Endothelial cell (in vitro differentiated cells): ENCODE measurements at regions not wholly inside any gene's neighbourhood (a gene's known extent, or its start where the extent isn't known, plus 50 kb on each side); places are given as distances from the start of the nearest gene placed in this dataset.

Experiments used
- DNase-seq: peaks from one replicate; pipeline ENCODE4 v3.0.0; 2021; ENCODE audit warnings: low spot score
- H3K27ac Mint-ChIP-seq: one replicate; pipeline ENCODE4 v1.8.0; 2021; ENCODE audit warnings: mixed read lengths, inconsistent platforms; ENCODE audit not compliant: unreplicated experiment
- H3K27me3 Mint-ChIP-seq: one replicate; pipeline ENCODE4 v1.8.0; 2021; ENCODE audit warnings: mild to moderate bottlenecking, moderate library complexity, mixed read lengths, inconsistent platforms; ENCODE audit not compliant: unreplicated experiment
- H3K36me3 Mint-ChIP-seq: one replicate; pipeline ENCODE4 v1.8.0; 2021; ENCODE audit warnings: mild to moderate bottlenecking, low read depth, mixed read lengths, inconsistent platforms; ENCODE audit not compliant: unreplicated experiment
- H3K4me1 Mint-ChIP-seq: one replicate; pipeline ENCODE4 v1.8.0; 2021; ENCODE audit warnings: mild to moderate bottlenecking, mixed read lengths, inconsistent platforms; ENCODE audit not compliant: unreplicated experiment
- H3K4me3 Mint-ChIP-seq: one replicate; pipeline ENCODE4 v1.8.0; 2021; ENCODE audit warnings: mild to moderate bottlenecking, mixed read lengths, inconsistent platforms; ENCODE audit not compliant: unreplicated experiment
- H3K9me3 Mint-ChIP-seq: one replicate; pipeline ENCODE4 v1.8.0; 2021; ENCODE audit warnings: mixed read lengths, inconsistent platforms; ENCODE audit not compliant: unreplicated experiment
- TF ChIP-seq, protein P1 (sequence below): fragments of 200-600 bp; sonication (generic); IDR thresholded peaks from one replicate; pipeline ENCODE4 v1.5.0; 2021; ENCODE audit warnings: antibody characterized with exemption; ENCODE audit not compliant: unreplicated experiment

- Mint-ChIP-seq H3K27me3 (peaks cover 10% of the 10 kb centered on the region), H3K9me3 (no peaks in the 10 kb centered on the region), H3K4me1 (peaks cover 14% of the 10 kb centered on the region), H3K36me3 (no peaks in the 10 kb centered on the region), H3K27ac (peak overlapping the region; percentile 9), H3K4me3 (no peak overlapping the region)
- no peak for DNase-seq
- TF ChIP-seq, protein P1, sequence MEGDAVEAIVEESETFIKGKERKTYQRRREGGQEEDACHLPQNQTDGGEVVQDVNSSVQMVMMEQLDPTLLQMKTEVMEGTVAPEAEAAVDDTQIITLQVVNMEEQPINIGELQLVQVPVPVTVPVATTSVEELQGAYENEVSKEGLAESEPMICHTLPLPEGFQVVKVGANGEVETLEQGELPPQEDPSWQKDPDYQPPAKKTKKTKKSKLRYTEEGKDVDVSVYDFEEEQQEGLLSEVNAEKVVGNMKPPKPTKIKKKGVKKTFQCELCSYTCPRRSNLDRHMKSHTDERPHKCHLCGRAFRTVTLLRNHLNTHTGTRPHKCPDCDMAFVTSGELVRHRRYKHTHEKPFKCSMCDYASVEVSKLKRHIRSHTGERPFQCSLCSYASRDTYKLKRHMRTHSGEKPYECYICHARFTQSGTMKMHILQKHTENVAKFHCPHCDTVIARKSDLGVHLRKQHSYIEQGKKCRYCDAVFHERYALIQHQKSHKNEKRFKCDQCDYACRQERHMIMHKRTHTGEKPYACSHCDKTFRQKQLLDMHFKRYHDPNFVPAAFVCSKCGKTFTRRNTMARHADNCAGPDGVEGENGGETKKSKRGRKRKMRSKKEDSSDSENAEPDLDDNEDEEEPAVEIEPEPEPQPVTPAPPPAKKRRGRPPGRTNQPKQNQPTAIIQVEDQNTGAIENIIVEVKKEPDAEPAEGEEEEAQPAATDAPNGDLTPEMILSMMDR, result no peak
Observed at GRCh38 chr2:8524823-8525222, 157.0 kb upstream of the ID2 start.

DNA sequence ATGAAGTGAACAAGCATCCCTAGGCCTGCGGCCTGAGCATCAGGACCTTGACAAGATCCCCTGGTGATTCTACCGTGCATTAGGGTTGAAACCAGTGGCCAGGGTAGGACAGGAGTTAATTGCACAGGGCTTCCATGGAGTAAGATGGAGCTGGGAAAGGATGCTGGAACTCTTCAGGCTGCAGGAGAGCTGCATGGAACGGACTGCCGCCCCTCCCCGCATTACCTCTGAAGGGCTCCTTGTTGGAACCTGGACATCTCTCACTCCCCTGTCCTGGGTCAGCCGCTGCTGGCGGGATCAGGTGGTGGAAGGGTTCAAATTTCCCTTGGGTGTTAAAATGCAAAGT, 156.6 kb upstream of the ID2 start:
- TF ChIP-seq, protein P1, result no peak
- Mint-ChIP-seq H3K36me3 (no peaks in the 10 kb centered on the region), H3K27ac (no peak overlapping the region), H3K27me3 (peaks cover 10% of the 10 kb centered on the region), H3K9me3 (no peaks in the 10 kb centered on the region), H3K4me3 (no peak overlapping the region), H3K4me1 (peaks cover 14% of the 10 kb centered on the region)
- no peak for DNase-seq

DNA sequence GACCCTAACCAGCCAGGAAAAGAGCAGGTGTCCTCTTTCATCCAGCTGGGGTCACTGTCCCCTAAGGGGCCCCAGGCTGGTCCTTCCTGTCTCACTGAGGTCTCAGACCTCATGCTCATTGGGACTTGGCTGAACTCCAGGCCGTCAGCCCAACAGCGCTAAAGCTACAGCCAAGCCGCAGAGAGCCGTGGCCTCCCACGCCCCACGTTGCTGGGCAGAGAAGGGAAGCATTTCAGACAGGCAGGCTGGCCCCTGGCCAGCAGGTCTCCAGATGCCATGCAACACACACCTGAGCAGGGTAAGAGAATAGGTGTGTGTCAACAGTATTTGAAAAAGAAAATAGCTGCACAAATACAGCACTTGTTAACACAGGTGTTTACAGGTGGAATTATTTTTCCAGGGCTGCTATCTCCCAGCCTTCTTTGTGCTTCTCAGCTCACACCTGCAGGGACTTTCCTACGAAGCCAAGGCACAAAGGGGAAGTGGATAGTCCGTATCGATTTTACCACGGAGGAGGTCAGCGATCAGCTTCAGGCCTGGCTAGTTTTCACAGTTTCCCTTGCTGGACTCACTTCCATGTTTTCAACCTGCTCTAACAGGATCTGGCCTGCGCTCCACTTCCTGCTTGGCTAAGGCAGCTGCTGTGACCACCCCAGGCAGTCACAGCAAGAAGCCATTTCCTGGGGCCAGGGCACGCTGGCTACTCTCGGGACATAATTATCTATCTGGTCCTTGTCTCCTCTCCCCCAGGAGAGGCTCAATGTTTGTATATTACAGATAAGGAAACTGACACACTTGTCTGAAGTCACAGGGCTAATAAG, 156.1 kb upstream of the ID2 start:
- Mint-ChIP-seq H3K9me3 (no peaks in the 10 kb centered on the region), H3K4me3 (no peak overlapping the region), H3K27me3 (peaks cover 10% of the 10 kb centered on the region), H3K36me3 (no peaks in the 10 kb centered on the region), H3K27ac (peak overlapping the region; percentile 86), H3K4me1 (peaks cover 14% of the 10 kb centered on the region)
- peak; percentile 35 for DNase-seq
- TF ChIP-seq, protein P1, result no peak

DNA sequence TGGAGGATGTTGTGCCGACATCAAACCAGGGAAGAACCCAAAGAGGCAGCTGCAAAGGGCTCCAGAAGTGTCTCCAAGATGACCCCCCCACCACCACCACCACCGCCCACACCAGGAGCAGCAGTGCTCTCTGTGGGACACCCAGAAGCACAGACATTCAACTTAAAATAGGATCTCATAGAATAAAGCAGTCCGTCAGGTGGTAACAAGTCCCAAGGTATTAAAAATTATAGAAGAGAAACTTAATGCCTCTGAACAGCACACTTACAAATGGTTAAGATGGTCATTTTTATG, 155.5 kb upstream of the ID2 start:
- H3K27ac Mint-ChIP-seq, result peak overlapping the region; percentile 86
- TF ChIP-seq, protein P1, result no peak
- H3K9me3 Mint-ChIP-seq, result no peaks in the 10 kb centered on the region
- no peaks in the 10 kb centered on the region for H3K36me3 Mint-ChIP-seq
- H3K4me3 Mint-ChIP-seq, result no peak overlapping the region
- H3K27me3 Mint-ChIP-seq, result peaks cover 10% of the 10 kb centered on the region
- DNase-seq, result no peak
- H3K4me1 Mint-ChIP-seq, result peaks cover 14% of the 10 kb centered on the region

- no peaks in the 10 kb centered on the region for H3K9me3 Mint-ChIP-seq
- H3K4me3 Mint-ChIP-seq, result no peak overlapping the region
- peaks cover 14% of the 10 kb centered on the region for H3K4me1 Mint-ChIP-seq
- H3K27me3 Mint-ChIP-seq, result peaks cover 10% of the 10 kb centered on the region
- DNase-seq, result no peak
- H3K36me3 Mint-ChIP-seq, result no peaks in the 10 kb centered on the region
- no peak overlapping the region for H3K27ac Mint-ChIP-seq
- TF ChIP-seq, protein P1, result no peak
Observed at GRCh38 chr2:8527031-8527430, 154.8 kb upstream of the ID2 start.
